ENCODE measurements at regions not wholly inside any gene's neighbourhood (a gene's known extent, or its start where the extent isn't known, plus 50 kb on each side); places are given as distances from the start of the nearest gene placed in this dataset.

GRCh38 chr3:82015241-82015640 lies 253.8 kb upstream of the GBE1 start:
- Histone ChIP-seq H3K27ac (no peak overlapping the region), H3K9ac (no peak overlapping the region)

GRCh38 chr3:82012775-82013174 lies 251.3 kb upstream of the GBE1 start:
- H3K27me3 ChIP-seq = no peaks in the 10 kb centered on the region
- H3K4me1 ChIP-seq = no peaks in the 10 kb centered on the region
- H3K27ac ChIP-seq = no peak overlapping the region
- peaks cover under 1 to 19% (median 10%) of the 10 kb centered on the region in 11 experiments; a peak in 14 of 22 replicates for H3K9me3 ChIP-seq (replicated peaks in 1 of 11)
- TF ChIP-seq Cebpa-rat (IDR thresholded peaks at IDR 0.05) = no peak
- H3K4me3 ChIP-seq = no peak overlapping the region
- H3K9ac ChIP-seq = no peak overlapping the region
- H4K20me1 ChIP-seq = no peaks in the 10 kb centered on the region
- H3K36me3 ChIP-seq = no peaks in the 10 kb centered on the region
- H3K4me2 ChIP-seq = no peak overlapping the region

More at GRCh38 chr3:82015241-82015640, 253.8 kb upstream of the GBE1 start:
- Histone ChIP-seq H3K9me3 (replicated peaks in 1 of 11) (peaks cover 0 to 12% (median 7%) of the 10 kb centered on the region in 11 experiments; a peak in 6 of 22 replicates), H3K4me1 (no peaks in the 10 kb centered on the region), H3K4me3 (no peak overlapping the region), H3K36me3 (no peaks in the 10 kb centered on the region), H3K27me3 (no peaks in the 10 kb centered on the region), H3K4me2 (no peak overlapping the region), H4K20me1 (no peaks in the 10 kb centered on the region)
- TF ChIP-seq Cebpa-rat (IDR thresholded peaks at IDR 0.05) = no peak

GRCh38 chr3:82011336-82011735 lies 249.9 kb upstream of the GBE1 start:
- Histone ChIP-seq H3K36me3 (no peaks in the 10 kb centered on the region), H3K9me3 (replicated peaks in 1 of 11) (peaks cover 10 to 26% (median 18%) of the 10 kb centered on the region in 11 experiments; a peak in 20 of 22 replicates), H3K27ac (no peak overlapping the region), H3K4me3 (no peak overlapping the region), H3K4me1 (no peaks in the 10 kb centered on the region), H4K20me1 (no peaks in the 10 kb centered on the region), H3K9ac (no peak overlapping the region), H3K27me3 (no peaks in the 10 kb centered on the region), H3K4me2 (no peak overlapping the region)
- TF ChIP-seq Cebpa-rat (IDR thresholded peaks at IDR 0.05) = no peak

GRCh38 chr3:82005266-82005665 lies 243.8 kb upstream of the GBE1 start:
- TF ChIP-seq Cebpa-rat (IDR thresholded peaks at IDR 0.05) = no peak
- no peak overlapping the region for H3K9ac ChIP-seq
- no peaks in the 10 kb centered on the region for H3K4me1 ChIP-seq

GRCh38 chr3:82004266-82004665 lies 242.8 kb upstream of the GBE1 start:
- no peaks in the 10 kb centered on the region for H3K4me1 ChIP-seq
- H3K27ac ChIP-seq = no peak overlapping the region
- no peaks in the 10 kb centered on the region for H4K20me1 ChIP-seq
- H3K27me3 ChIP-seq = no peaks in the 10 kb centered on the region
- H3K9me3 ChIP-seq (replicated peaks in 1 of 11) = peaks cover 8 to 15% (median 12%) of the 10 kb centered on the region in 11 experiments; a peak in 19 of 22 replicates
- H3K4me2 ChIP-seq = no peak overlapping the region
- no peak overlapping the region for H3K9ac ChIP-seq
- no peaks in the 10 kb centered on the region for H3K36me3 ChIP-seq
- no peak for TF ChIP-seq Cebpa-rat (IDR thresholded peaks at IDR 0.05)
- no peak overlapping the region for H3K4me3 ChIP-seq

More at GRCh38 chr3:82005266-82005665, 243.8 kb upstream of the GBE1 start:
- H3K9me3 ChIP-seq (replicated peaks in 1 of 11) = peaks cover 8 to 15% (median 12%) of the 10 kb centered on the region in 11 experiments; a peak in 19 of 22 replicates
- H3K4me2 ChIP-seq = no peak overlapping the region
- no peaks in the 10 kb centered on the region for H4K20me1 ChIP-seq
- no peaks in the 10 kb centered on the region for H3K27me3 ChIP-seq
- no peak overlapping the region for H3K27ac ChIP-seq
- H3K36me3 ChIP-seq = no peaks in the 10 kb centered on the region
- H3K4me3 ChIP-seq = no peak overlapping the region

- no peak overlapping the region for H3K27ac ChIP-seq
- H3K4me2 ChIP-seq = no peak overlapping the region
- H3K36me3 ChIP-seq = no peaks in the 10 kb centered on the region
- H3K4me1 ChIP-seq = 0 out of 20 replicates have a peak, but pooled peaks cover 0 to 4% (median 0%) of the 10 kb centered on the region in 10 experiments
- H4K20me1 ChIP-seq = no peaks in the 10 kb centered on the region
- no peak overlapping the region for H3K4me3 ChIP-seq
- H3K9ac ChIP-seq = no peak overlapping the region
- no peak for TF ChIP-seq Cebpa-rat (IDR thresholded peaks at IDR 0.05)
- H3K9me3 ChIP-seq (replicated peaks in 1 of 11) = peaks cover 8 to 15% (median 11%) of the 10 kb centered on the region in 11 experiments; a peak in 19 of 22 replicates
- H3K27me3 ChIP-seq = no peaks in the 10 kb centered on the region
These were observed 241.7 kb upstream of the GBE1 start for GRCh38 chr3:82002986-82003642.

- Histone ChIP-seq H4K20me1 (no peaks in the 10 kb centered on the region), H3K27ac (no peak overlapping the region), H3K9me3 (replicated peaks in 1 of 11) (peaks cover 4 to 9% (median 6%) of the 10 kb centered on the region in 11 experiments; a peak in 19 of 22 replicates), H3K36me3 (no peaks in the 10 kb centered on the region), H3K27me3 (no peaks in the 10 kb centered on the region), H3K4me1 (0 out of 20 replicates have a peak, but pooled peaks cover 0 to 4% (median 0%) of the 10 kb centered on the region in 10 experiments), H3K4me2 (no peak overlapping the region), H3K4me3 (no peak overlapping the region), H3K9ac (no peak overlapping the region)
- no peak for TF ChIP-seq Cebpa-rat (IDR thresholded peaks at IDR 0.05)
These were observed 241.0 kb upstream of the GBE1 start for GRCh38 chr3:82002491-82002890.

GRCh38 chr3:82001276-82001923 lies 240.0 kb upstream of the GBE1 start:
- H3K4me2 ChIP-seq = no peak overlapping the region

GRCh38 chr3:82000773-82001172 lies 239.3 kb upstream of the GBE1 start:
- TF ChIP-seq Cebpa-rat (IDR thresholded peaks at IDR 0.05) = no peak
- Histone ChIP-seq H3K36me3 (no peaks in the 10 kb centered on the region), H3K9ac (no peak overlapping the region), H4K20me1 (no peaks in the 10 kb centered on the region), H3K27me3 (no peaks in the 10 kb centered on the region), H3K27ac (no peak overlapping the region), H3K4me1 (0 out of 20 replicates have a peak, but pooled peaks cover 0 to 4% (median 0%) of the 10 kb centered on the region in 10 experiments), H3K4me2 (no peak overlapping the region), H3K9me3 (replicated peaks in 1 of 11) (no peaks in the 10 kb centered on the region), H3K4me3 (no peak overlapping the region)

More at GRCh38 chr3:82001276-82001923, 240.0 kb upstream of the GBE1 start:
- no peak overlapping the region for H3K4me3 ChIP-seq
- no peaks in the 10 kb centered on the region for H3K27me3 ChIP-seq
- H4K20me1 ChIP-seq = no peaks in the 10 kb centered on the region
- H3K27ac ChIP-seq = no peak overlapping the region
- H3K9ac ChIP-seq = no peak overlapping the region
- TF ChIP-seq Cebpa-rat (IDR thresholded peaks at IDR 0.05) = no peak
- 0 out of 20 replicates have a peak, but pooled peaks cover 0 to 4% (median 0%) of the 10 kb centered on the region in 10 experiments for H3K4me1 ChIP-seq
- no peaks in the 10 kb centered on the region for H3K36me3 ChIP-seq
- H3K9me3 ChIP-seq (replicated peaks in 1 of 11) = no peaks in the 10 kb centered on the region

All from BLaER1 treated with 17β-estradiol and CSF1 and Interleukin-3, amounts not matched to agents 10 nM and 100 nM (cell line).